Endothelial cell of umbilical vein (primary cell): ENCODE measurements at regions not wholly inside any gene's neighbourhood (a gene's known extent, or its start where the extent isn't known, plus 50 kb on each side); places are given as distances from the start of the nearest gene placed in this dataset.

ENCODE experiments used
- BruUV-seq: library from RNA; stranded (reverse); fragments of 400-500 nt; replicated peaks from 2 replicates; lab custom pipeline; 2021; lab: Mats Ljungman, UMichigan
- CTCF ChIA-PET: fragments of 300-600, 350-600 bp; sonication (Branson Sonifier 250); formaldehyde crosslinking; loops from one replicate; lab custom pipeline; 2021; ENCODE audit warnings: antibody characterized with exemption, inconsistent platforms; lab: Charles Lee
- POLR2A ChIA-PET: fragments of 300-600, 350-600 bp; sonication (Branson Sonifier 250); formaldehyde crosslinking; loops from one replicate; lab custom pipeline; 2021; ENCODE audit warnings: antibody characterized with exemption, inconsistent platforms; lab: Charles Lee
- DNase-seq: peaks from one replicate; pipeline ENCODE4 v3.0.0-alpha.2; 2011; ENCODE audit warnings: low read depth, low spot score
- FAIRE-seq: peaks from 2 replicates; lab custom pipeline; 2011; peaks lifted over from hg19 to GRCh38; lab: Jason Lieb, UNC
- H2AFZ ChIP-seq: 2 replicates; pipeline ENCODE4 v1.6.0; 2012; ENCODE audit warnings: low read depth, low read length, control low read depth, inconsistent platforms
- H3K27ac ChIP-seq: 2 replicates; pipeline ENCODE4 v1.5.1; 2011; ENCODE audit warnings: low read depth, mild to moderate bottlenecking, control low read depth, low read length, moderate library complexity; ENCODE audit not compliant: insufficient read depth
- H3K27me3 ChIP-seq, 2 experiments: 2 replicates each; pipeline versions ENCODE4 v1.6.0 to v1.6.1; 2011; ENCODE audit warnings: low read length in 2 of 2, mixed read lengths in 1 of 2; ENCODE audit not compliant: control insufficient read depth in 2 of 2, insufficient read depth in 2 of 2
- H3K36me3 ChIP-seq, 2 experiments: 2 replicates in 1 of 2; 3 replicates in 1 of 2; pipeline ENCODE4 v1.5.1; 2011; ENCODE audit warnings: low read length in 2 of 2, mild to moderate bottlenecking in 1 of 2, moderate library complexity in 1 of 2; ENCODE audit not compliant: control insufficient read depth in 2 of 2, insufficient read depth in 2 of 2; ENCODE audit errors: extremely low read depth in 1 of 2
- H3K4me1 ChIP-seq: 3 replicates; pipeline ENCODE4 v1.5.1; 2011; ENCODE audit warnings: mild to moderate bottlenecking, low read length; ENCODE audit not compliant: control insufficient read depth, insufficient read depth; ENCODE audit errors: extremely low read depth
- H3K4me2 ChIP-seq: 2 replicates; pipeline ENCODE4 v1.6.1; 2011; ENCODE audit warnings: low read length, control low read depth, mixed read lengths; ENCODE audit not compliant: insufficient read depth
- H3K4me3 ChIP-seq, 3 experiments: fragments of 200-600 bp in 1 of 3; sonication (generic), shearing (Covaris generic) in 1 of 3; replicated peaks in 1 of 3; 2 replicates each; pipeline ENCODE4 v1.5.1; 2011 to 2016; ENCODE audit warnings: control low read depth in 3 of 3, low read length in 3 of 3, mild to moderate bottlenecking in 2 of 3, inconsistent platforms in 1 of 3, low read depth in 1 of 3, moderate library complexity in 1 of 3; ENCODE audit not compliant: insufficient read depth in 1 of 3
- H3K79me2 ChIP-seq: 2 replicates; pipeline ENCODE4 v1.6.0; 2012; ENCODE audit warnings: low read length, inconsistent platforms; ENCODE audit not compliant: control insufficient read depth, insufficient read depth
- H3K9ac ChIP-seq: replicated peaks from 2 replicates; pipeline ENCODE3; 2011; ENCODE audit warnings: low read length, control low read depth; ENCODE audit not compliant: insufficient read depth; ENCODE audit errors: extremely low read depth
- H3K9me1 ChIP-seq: replicated peaks from 3 replicates; pipeline ENCODE4 v1.6.0; 2011; ENCODE audit warnings: mild to moderate bottlenecking, low read length; ENCODE audit not compliant: control insufficient read depth, insufficient read depth; ENCODE audit errors: extremely low read depth
- H3K9me3 ChIP-seq: replicated peaks from 2 replicates; pipeline ENCODE4 v1.5.1; 2012; ENCODE audit warnings: low read length, inconsistent platforms; ENCODE audit not compliant: control insufficient read depth, insufficient read depth
- H4K20me1 ChIP-seq: replicated peaks from 2 replicates; pipeline ENCODE3; 2011; ENCODE audit warnings: mild to moderate bottlenecking, low read length; ENCODE audit not compliant: control insufficient read depth, insufficient read depth; ENCODE audit errors: extremely low read depth
- CTCF ChIP-seq, 2 donors: IDR thresholded peaks; 1 replicate in 1 of 2; 2 replicates in 1 of 2; pipeline ENCODE4 v1.5.1; 2011; ENCODE audit warnings: low read length in 2 of 2, mild to moderate bottlenecking in 2 of 2, moderate library complexity in 2 of 2, control low read depth in 1 of 2, inconsistent platforms in 1 of 2, low read depth in 1 of 2; ENCODE audit not compliant: insufficient read depth in 1 of 2; ENCODE audit errors: extremely low read depth in 1 of 2
- EZH2 ChIP-seq: IDR thresholded peaks from 2 replicates; pipeline ENCODE4 v1.6.1; 2012; ENCODE audit warnings: borderline replicate concordance, low read depth, mild to moderate bottlenecking, moderate library complexity, low read length, inconsistent platforms; ENCODE audit not compliant: severe bottlenecking
- FOS ChIP-seq: IDR thresholded peaks from 2 replicates; pipeline ENCODE4 v1.6.1; 2011; ENCODE audit warnings: mild to moderate bottlenecking, low read length, moderate library complexity, borderline replicate concordance; ENCODE audit not compliant: insufficient read depth
- GATA2 ChIP-seq: IDR thresholded peaks from 2 replicates; pipeline ENCODE4 v1.7.0; 2011; ENCODE audit warnings: low read depth, mild to moderate bottlenecking, moderate library complexity, mixed read lengths, low read length; ENCODE audit not compliant: insufficient read length, insufficient read depth
- JUN ChIP-seq: IDR thresholded peaks from 2 replicates; pipeline ENCODE4 v1.6.1; 2011; ENCODE audit warnings: borderline replicate concordance, low read depth; ENCODE audit not compliant: insufficient read length, insufficient read depth
- MAX ChIP-seq: IDR thresholded peaks from 2 replicates; pipeline ENCODE4 v1.6.1; 2011; ENCODE audit not compliant: insufficient read depth, insufficient read length
- MYC ChIP-seq: IDR thresholded peaks from one replicate; pipeline ENCODE4 v1.6.1; 2011; ENCODE audit warnings: mild to moderate bottlenecking, low read depth, low read length
- POLR2A ChIP-seq: IDR thresholded peaks from 2 replicates; pipeline ENCODE4 v1.6.1; 2012; ENCODE audit warnings: low read depth, mild to moderate bottlenecking, control low read depth, low read length
- POLR2AphosphoS5 ChIP-seq: IDR thresholded peaks from 2 replicates; pipeline ENCODE4 v1.6.1; 2012; ENCODE audit warnings: low read depth, mild to moderate bottlenecking, control low read depth, low read length, moderate library complexity; ENCODE audit not compliant: insufficient read depth
- dilution Hi-C: fragments of 300-500 bp; cut with MboI; formaldehyde crosslinking; loops from one replicate; pipeline ENCODE4 v1.15.0; 2019; ENCODE audit warnings: low sequenced_read_pairs; ENCODE audit not compliant: extremely low pct_ligation_motif_present
- intact Hi-C: fragments of 100-400 bp; cut with micrococcal nuclease; formaldehyde crosslinking; loops from one replicate; pipeline ENCODE4 v1.10.0; 2022

- Histone ChIP-seq H3K4me2 (no peak overlapping the region), H3K27ac (no peak overlapping the region), H3K4me3 (no peak overlapping the region), H2AFZ (no peak overlapping the region), H4K20me1 (no peaks in the 10 kb centered on the region), H3K9me3 (no peaks in the 10 kb centered on the region), H3K36me3 (no peaks in the 10 kb centered on the region), H3K79me2 (no peaks in the 10 kb centered on the region), H3K4me1 (no peaks in the 10 kb centered on the region), H3K9me1 (no peaks in the 10 kb centered on the region), H3K9ac (no peak overlapping the region), H3K27me3 (no peaks in the 10 kb centered on the region)
- DNase-seq = peak; percentile 30
- dilution Hi-C loops = no loop called here
- CTCF ChIA-PET = interaction anchor here (0.6 to 3.0 kb wide), 6 partner anchors 139 to 790 kb away, joined by 3 to 29 read pairs (median 4); no protein-coding TSS in a partner anchor
- peak; percentile 17 to 49 for TF ChIP-seq CTCF (IDR thresholded peaks at IDR 0.05; ENCODE audit: extremely low read depth in 1 of 2, insufficient read depth in 1 of 2, low read depth in 1 of 2, low read length in 2 of 2)
- TF ChIP-seq MAX = no peak
- POLR2A ChIA-PET = no interaction called here
- BruUV-seq = no TSS peak
- intact Hi-C loops = loop anchor here (1.0 to 10.0 kb wide), 3 partner anchors 729 to 967 kb away; no protein-coding TSS in a partner anchor
- no peak for FAIRE-seq
These were observed 481.7 kb upstream of the NR5A2 start for GRCh38 chr1:199545780-199546179.

GRCh38 chr1:199546323-199546722 lies 481.2 kb upstream of the NR5A2 start:
- intact Hi-C loops (loop anchor here (5.0 to 10.0 kb wide), 2 partner anchors 728 to 966 kb away; no protein-coding TSS in a partner anchor), dilution Hi-C loops (no loop called here)
- H3K4me1 ChIP-seq = no peaks in the 10 kb centered on the region
- no peak overlapping the region for H3K4me2 ChIP-seq
- ChIA-PET CTCF (interaction anchor here (0.6 to 3.0 kb wide), 4 partner anchors 398 to 789 kb away, joined by 3 to 29 read pairs (median 4); no protein-coding TSS in a partner anchor), POLR2A (no interaction called here)
- DNase-seq (no peak), FAIRE-seq (no peak)
- no peak for TF ChIP-seq JUN
- no peak for TF ChIP-seq MAX
- no peak for TF ChIP-seq GATA2
- TF ChIP-seq POLR2AphosphoS5 = no peak
- TF ChIP-seq MYC = no peak
- no peak for TF ChIP-seq CTCF (IDR thresholded peaks at IDR 0.05; ENCODE audit: extremely low read depth in 1 of 2, insufficient read depth in 1 of 2, low read depth in 1 of 2, low read length in 2 of 2)
- TF ChIP-seq EZH2 = no peak
- no peak for TF ChIP-seq POLR2A
- no peak for TF ChIP-seq FOS
- H3K79me2 ChIP-seq = no peaks in the 10 kb centered on the region
- H3K36me3 ChIP-seq = no peaks in the 10 kb centered on the region
- no peak overlapping the region for H3K4me3 ChIP-seq
- no TSS peak for BruUV-seq
- no peaks in the 10 kb centered on the region for H3K9me1 ChIP-seq
- no peak overlapping the region for H2AFZ ChIP-seq
- no peaks in the 10 kb centered on the region for H3K9me3 ChIP-seq
- no peaks in the 10 kb centered on the region for H4K20me1 ChIP-seq
- no peak overlapping the region for H3K27ac ChIP-seq
- no peaks in the 10 kb centered on the region for H3K27me3 ChIP-seq
- no peak overlapping the region for H3K9ac ChIP-seq
